Thymus (tissue), 11 donors: ENCODE measurements at regions not wholly inside any gene's neighbourhood (a gene's known extent, or its start where the extent isn't known, plus 50 kb on each side); places are given as distances from the start of the nearest gene placed in this dataset.

ENCODE experiments used
- DNase-seq, 9 donors: peaks; one replicate each; pipeline ENCODE4 v3.0.0-alpha.2; 2013; ENCODE audit warnings: low spot score in 9 of 9, low read depth in 6 of 9, missing footprints in 1 of 9
- H3K27ac ChIP-seq, 2 donors: one replicate each; pipeline ENCODE4 v1.5.1; 2013; ENCODE audit warnings: control low read depth in 1 of 2, low read depth in 1 of 2, low read length in 1 of 2, mild to moderate bottlenecking in 1 of 2, moderate library complexity in 1 of 2
- H3K27me3 ChIP-seq, 2 donors: one replicate each; pipeline ENCODE4 v1.5.1; 2013; ENCODE audit warnings: low read length in 1 of 2; ENCODE audit not compliant: control insufficient read depth in 2 of 2, insufficient read depth in 1 of 2
- H3K36me3 ChIP-seq, 2 donors: one replicate each; pipeline ENCODE4 v1.5.1; 2013; ENCODE audit warnings: low read length in 1 of 2, mild to moderate bottlenecking in 1 of 2, moderate library complexity in 1 of 2; ENCODE audit not compliant: control insufficient read depth in 2 of 2, insufficient read depth in 2 of 2
- H3K4me1 ChIP-seq, 2 donors: one replicate each; pipeline ENCODE4 v1.5.1; 2013; ENCODE audit warnings: low read length in 2 of 2; ENCODE audit not compliant: control insufficient read depth in 2 of 2, insufficient read depth in 2 of 2
- H3K4me3 ChIP-seq, 2 donors: one replicate each; pipeline ENCODE4 v1.5.1; 2013; ENCODE audit warnings: low read length in 2 of 2, control low read depth in 1 of 2, mild to moderate bottlenecking in 1 of 2
- H3K9me3 ChIP-seq, 2 donors: one replicate each; pipeline ENCODE4 v1.5.1; 2013; ENCODE audit warnings: low read length in 1 of 2, mild to moderate bottlenecking in 1 of 2; ENCODE audit not compliant: control insufficient read depth in 2 of 2, insufficient read depth in 1 of 2
- WGBS: extraction: QIAGEN DNeasy Blood & Tissue Kit; methylation state at CpG from one replicate; pipeline ENCODE4 v1.1.7; 2013; 5-methylcytosine and 5-hydroxymethylcytosine counted together
- donor health status: healthy.

DNA sequence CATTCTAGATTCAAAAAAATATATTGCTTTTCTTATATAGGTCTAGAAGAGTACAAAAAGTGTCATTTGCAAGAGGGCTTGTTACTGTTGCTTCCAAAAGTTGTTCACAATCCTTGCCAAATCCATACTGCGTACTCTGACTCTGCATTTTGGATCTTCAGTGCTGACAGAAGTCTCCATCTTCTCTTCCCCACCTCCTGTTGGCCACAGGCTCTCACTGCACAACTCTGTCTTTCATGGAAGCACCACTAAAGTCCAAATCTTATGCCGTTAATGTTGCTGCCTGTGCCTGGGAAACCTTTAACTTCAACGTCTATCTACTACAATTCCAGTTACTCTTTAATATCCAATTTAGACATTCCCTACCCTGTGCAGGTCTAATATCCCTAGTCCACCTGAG lies 419.9 kb downstream of the NR2F2 start:
- no peaks in the 10 kb centered on the region for H3K9me3 ChIP-seq
- DNase-seq: no peak
- H3K27me3 ChIP-seq: no peaks in the 10 kb centered on the region
- H3K4me1 ChIP-seq: no peaks in the 10 kb centered on the region
- H3K27ac ChIP-seq: no peak overlapping the region
- H3K36me3 ChIP-seq: no peaks in the 10 kb centered on the region
- 92% methylated on average over 3 of the region's 3 CpGs for WGBS
- no peak overlapping the region for H3K4me3 ChIP-seq

DNA sequence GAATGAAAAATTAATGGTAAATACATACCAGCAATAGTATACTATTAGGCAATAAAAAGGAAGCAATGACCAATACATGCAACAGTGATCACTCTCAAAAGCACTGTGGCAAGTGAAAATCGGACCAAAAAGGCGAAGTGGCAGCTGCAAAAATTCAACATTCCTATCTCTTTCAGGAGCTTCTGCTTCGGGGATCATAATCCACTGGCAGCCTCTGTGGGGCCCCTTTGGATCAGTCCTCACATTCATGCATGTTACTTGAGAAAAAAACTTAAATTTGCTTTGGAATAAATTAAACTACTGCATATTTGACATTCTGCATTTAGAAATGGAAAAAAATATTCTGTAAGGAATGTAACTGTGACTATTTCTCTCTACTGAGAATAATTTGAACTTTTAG lies 425.6 kb downstream of the NR2F2 start:
- H3K9me3 ChIP-seq: peaks cover 0 to 1% of the 10 kb centered on the region in 2 donors
- H3K27me3 ChIP-seq: no peaks in the 10 kb centered on the region
- H3K4me3 ChIP-seq: no peak overlapping the region
- no peaks in the 10 kb centered on the region for H3K36me3 ChIP-seq
- no peak overlapping the region for H3K27ac ChIP-seq
- H3K4me1 ChIP-seq: no peaks in the 10 kb centered on the region
- 91% methylated on average over 3 of the region's 3 CpGs for WGBS
- no peak for DNase-seq

- Histone ChIP-seq H3K27ac (no peak overlapping the region), H3K4me1 (no peaks in the 10 kb centered on the region), H3K27me3 (no peaks in the 10 kb centered on the region), H3K36me3 (no peaks in the 10 kb centered on the region), H3K4me3 (no peak overlapping the region), H3K9me3 (peaks cover 0 to 1% of the 10 kb centered on the region in 2 donors)
- no peak for DNase-seq
- 95% methylated on average over 15 of the region's 15 CpGs for WGBS
These were observed 426.2 kb downstream of the NR2F2 start for GRCh38 chr15:96756656-96757055.

DNA sequence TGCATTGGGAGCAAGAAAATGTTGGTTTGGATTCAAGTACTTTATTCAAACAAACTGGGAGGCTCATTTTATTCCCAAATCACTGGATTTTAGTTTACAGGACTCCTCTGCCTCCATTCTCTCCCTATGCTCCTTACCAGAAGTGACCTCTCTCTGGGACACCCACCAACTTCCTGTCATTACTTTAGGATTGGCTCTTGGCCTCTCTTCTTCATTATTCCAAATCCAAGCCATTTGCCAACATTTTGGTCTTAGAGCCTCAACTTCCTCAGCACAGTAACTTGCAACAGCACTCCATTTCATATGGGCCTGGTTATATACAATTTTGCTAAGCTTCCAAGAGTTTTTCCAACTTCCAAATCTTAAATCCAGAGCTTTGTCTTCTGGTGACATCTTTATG lies 432.1 kb downstream of the NR2F2 start:
- peaks cover 0 to 1% of the 10 kb centered on the region in 2 donors for H3K9me3 ChIP-seq
- no peaks in the 10 kb centered on the region for H3K4me1 ChIP-seq
- no peak overlapping the region for H3K27ac ChIP-seq
- no peaks in the 10 kb centered on the region for H3K27me3 ChIP-seq
- no peaks in the 10 kb centered on the region for H3K36me3 ChIP-seq
- H3K4me3 ChIP-seq: no peak overlapping the region
- DNase-seq: no peak

GRCh38 chr15:96764501-96764900 lies 434.0 kb downstream of the NR2F2 start:
- Histone ChIP-seq H3K9me3 (peaks cover 0 to 1% of the 10 kb centered on the region in 2 donors), H3K27me3 (no peaks in the 10 kb centered on the region), H3K4me1 (no peaks in the 10 kb centered on the region), H3K27ac (no peak overlapping the region), H3K36me3 (no peaks in the 10 kb centered on the region), H3K4me3 (no peak overlapping the region)
- WGBS: 82% methylated on average over 24 of the region's 24 CpGs
- DNase-seq: no peak

- Histone ChIP-seq H3K9me3 (peaks cover 0 to 1% of the 10 kb centered on the region in 2 donors), H3K4me1 (no peaks in the 10 kb centered on the region), H3K36me3 (no peaks in the 10 kb centered on the region), H3K4me3 (no peak overlapping the region), H3K27me3 (no peaks in the 10 kb centered on the region), H3K27ac (no peak overlapping the region)
- DNase-seq: no peak
- 91% methylated on average over 8 of the region's 8 CpGs for WGBS
These were observed 434.4 kb downstream of the NR2F2 start for GRCh38 chr15:96764946-96765345.

DNA sequence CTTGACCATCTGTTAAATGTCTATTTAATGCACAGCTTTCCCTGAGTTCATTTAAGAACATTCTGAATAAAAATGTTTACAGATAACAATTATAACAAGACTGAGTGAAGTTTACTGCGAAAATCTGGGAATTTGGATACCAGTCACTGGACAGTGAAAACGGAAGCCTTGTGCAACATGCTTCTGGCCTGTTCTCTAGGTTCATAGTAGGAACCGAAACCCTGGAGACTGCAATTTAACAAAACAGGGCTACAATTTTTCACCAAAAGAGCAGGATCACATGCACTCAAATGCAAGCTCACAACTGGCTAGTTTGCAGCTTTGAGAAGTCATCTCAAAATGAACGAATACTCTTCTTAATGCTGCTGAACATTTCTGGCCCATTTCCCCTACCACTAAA lies 435.9 kb downstream of the NR2F2 start:
- Histone ChIP-seq H3K27ac (no peak overlapping the region), H3K4me1 (no peaks in the 10 kb centered on the region), H3K9me3 (no peaks in the 10 kb centered on the region), H3K36me3 (no peaks in the 10 kb centered on the region), H3K4me3 (no peak overlapping the region), H3K27me3 (no peaks in the 10 kb centered on the region)
- DNase-seq: no peak
- 85% methylated on average over 4 of the region's 4 CpGs for WGBS

- Histone ChIP-seq H3K9me3 (no peaks in the 10 kb centered on the region), H3K27me3 (no peaks in the 10 kb centered on the region), H3K36me3 (no peaks in the 10 kb centered on the region), H3K4me3 (no peak overlapping the region), H3K4me1 (no peaks in the 10 kb centered on the region), H3K27ac (no peak overlapping the region)
- no peak for DNase-seq
- WGBS: 80% methylated on average over 10 of the region's 10 CpGs
These were observed 437.4 kb downstream of the NR2F2 start for GRCh38 chr15:96767703-96768434.

DNA sequence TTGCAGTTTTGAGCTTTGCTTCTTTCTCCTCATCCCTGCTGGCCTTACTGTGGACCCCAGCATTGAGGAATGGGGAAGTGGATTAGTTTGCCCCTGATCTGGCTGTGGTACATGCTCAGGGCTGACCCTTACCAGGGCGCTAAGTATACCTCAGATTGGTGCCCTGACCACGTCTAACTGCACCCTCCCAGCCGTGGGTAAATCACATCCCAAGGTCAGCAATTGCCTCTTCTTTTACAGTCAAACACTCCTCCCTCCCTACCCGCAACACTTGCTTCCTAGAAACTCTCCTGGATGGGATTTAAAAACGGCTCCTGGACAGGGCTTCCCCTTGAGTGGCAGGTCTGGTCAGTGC lies 437.9 kb downstream of the NR2F2 start:
- DNase-seq: no peak
- H3K9me3 ChIP-seq: no peaks in the 10 kb centered on the region
- 70% methylated on average over 5 of the region's 5 CpGs for WGBS
- H3K4me1 ChIP-seq: no peaks in the 10 kb centered on the region
- H3K36me3 ChIP-seq: no peaks in the 10 kb centered on the region
- no peak overlapping the region for H3K27ac ChIP-seq
- H3K4me3 ChIP-seq: no peak overlapping the region
- no peaks in the 10 kb centered on the region for H3K27me3 ChIP-seq

GRCh38 chr15:96771035-96771434 lies 440.5 kb downstream of the NR2F2 start:
- Histone ChIP-seq H3K4me1 (no peaks in the 10 kb centered on the region), H3K27ac (no peak overlapping the region), H3K4me3 (no peak overlapping the region), H3K9me3 (no peaks in the 10 kb centered on the region), H3K27me3 (no peaks in the 10 kb centered on the region), H3K36me3 (no peaks in the 10 kb centered on the region)
- DNase-seq: no peak
- WGBS: 79% methylated on average over 2 of the region's 2 CpGs
